ENCODE measurements at regions not wholly inside any gene's neighbourhood (a gene's known extent, or its start where the extent isn't known, plus 50 kb on each side); places are given as distances from the start of the nearest gene placed in this dataset.

DNA sequence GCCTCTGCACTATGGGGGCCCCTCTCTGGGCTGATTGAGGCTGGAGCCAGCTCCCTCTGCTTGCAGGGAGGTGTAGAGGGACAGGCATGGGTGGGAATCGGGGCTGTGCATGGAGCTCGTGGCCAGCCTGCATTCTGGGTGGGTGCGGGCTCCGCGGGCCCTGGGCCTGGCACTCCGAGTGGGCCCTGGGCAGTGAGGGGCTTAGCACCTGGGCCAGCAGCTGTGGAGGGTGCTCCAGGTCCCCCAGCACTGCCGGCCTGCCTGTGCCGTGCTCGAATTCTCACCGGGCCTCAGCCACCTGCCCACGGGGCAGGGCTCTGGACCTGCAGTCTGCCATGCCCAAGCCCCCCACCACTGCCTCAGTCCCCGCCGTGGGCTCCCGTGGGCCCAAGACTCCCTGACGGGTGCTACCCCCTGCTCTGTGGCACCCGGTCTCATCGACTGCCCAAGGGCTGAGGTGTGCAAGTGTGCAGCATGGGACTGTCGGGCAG is 681.2 kb downstream of the PDHA2 start:
- TF ChIP-seq, protein P1, sequence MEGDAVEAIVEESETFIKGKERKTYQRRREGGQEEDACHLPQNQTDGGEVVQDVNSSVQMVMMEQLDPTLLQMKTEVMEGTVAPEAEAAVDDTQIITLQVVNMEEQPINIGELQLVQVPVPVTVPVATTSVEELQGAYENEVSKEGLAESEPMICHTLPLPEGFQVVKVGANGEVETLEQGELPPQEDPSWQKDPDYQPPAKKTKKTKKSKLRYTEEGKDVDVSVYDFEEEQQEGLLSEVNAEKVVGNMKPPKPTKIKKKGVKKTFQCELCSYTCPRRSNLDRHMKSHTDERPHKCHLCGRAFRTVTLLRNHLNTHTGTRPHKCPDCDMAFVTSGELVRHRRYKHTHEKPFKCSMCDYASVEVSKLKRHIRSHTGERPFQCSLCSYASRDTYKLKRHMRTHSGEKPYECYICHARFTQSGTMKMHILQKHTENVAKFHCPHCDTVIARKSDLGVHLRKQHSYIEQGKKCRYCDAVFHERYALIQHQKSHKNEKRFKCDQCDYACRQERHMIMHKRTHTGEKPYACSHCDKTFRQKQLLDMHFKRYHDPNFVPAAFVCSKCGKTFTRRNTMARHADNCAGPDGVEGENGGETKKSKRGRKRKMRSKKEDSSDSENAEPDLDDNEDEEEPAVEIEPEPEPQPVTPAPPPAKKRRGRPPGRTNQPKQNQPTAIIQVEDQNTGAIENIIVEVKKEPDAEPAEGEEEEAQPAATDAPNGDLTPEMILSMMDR (IDR thresholded peaks at IDR 0.05) = no peak
- no peak for TF ChIP-seq ZFX (IDR thresholded peaks at IDR 0.05; ENCODE audit: borderline replicate concordance)
- H3K27ac ChIP-seq = no peak overlapping the region

GRCh38 chr4:96523611-96524010 is 683.7 kb downstream of the PDHA2 start:
- TF ChIP-seq, protein P1 (IDR thresholded peaks at IDR 0.05) = no peak
- TF ChIP-seq ZFX (IDR thresholded peaks at IDR 0.05; ENCODE audit: borderline replicate concordance) = no peak
- no peak overlapping the region for H3K27ac ChIP-seq

- TF ChIP-seq, protein P1 (IDR thresholded peaks at IDR 0.05) = no peak
- TF ChIP-seq ZFX (IDR thresholded peaks at IDR 0.05; ENCODE audit: borderline replicate concordance) = no peak
- no peak overlapping the region for H3K27ac ChIP-seq
Observed at GRCh38 chr4:96524311-96524875, 684.5 kb downstream of the PDHA2 start.

DNA sequence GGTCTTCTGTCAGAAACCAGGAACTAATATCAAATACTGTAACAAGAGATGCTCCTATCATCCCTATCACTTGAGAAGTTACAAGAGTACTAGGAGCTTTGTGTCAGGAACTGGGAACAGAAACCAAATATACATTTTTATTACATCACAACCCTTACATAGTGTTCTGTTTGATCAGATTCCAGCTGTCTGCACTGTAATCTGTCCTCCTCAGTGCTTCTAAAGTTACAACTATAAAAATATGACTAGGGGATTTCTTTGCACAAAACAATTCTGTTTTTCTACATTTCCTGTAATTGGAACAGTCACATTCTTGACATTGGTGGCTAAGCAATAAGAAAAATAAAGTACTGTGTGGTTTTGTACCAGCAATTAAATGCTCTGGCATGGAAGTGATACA is 686.0 kb downstream of the PDHA2 start:
- H3K27ac ChIP-seq = no peak overlapping the region
- TF ChIP-seq ZFX (IDR thresholded peaks at IDR 0.05; ENCODE audit: borderline replicate concordance) = no peak
- TF ChIP-seq, protein P1 (IDR thresholded peaks at IDR 0.05) = no peak

- no peak overlapping the region for H3K27ac ChIP-seq
- no peak for TF ChIP-seq ZFX (IDR thresholded peaks at IDR 0.05; ENCODE audit: borderline replicate concordance)
- TF ChIP-seq, protein P1 (IDR thresholded peaks at IDR 0.05) = no peak
Observed at GRCh38 chr4:96526625-96527024, 686.7 kb downstream of the PDHA2 start.

DNA sequence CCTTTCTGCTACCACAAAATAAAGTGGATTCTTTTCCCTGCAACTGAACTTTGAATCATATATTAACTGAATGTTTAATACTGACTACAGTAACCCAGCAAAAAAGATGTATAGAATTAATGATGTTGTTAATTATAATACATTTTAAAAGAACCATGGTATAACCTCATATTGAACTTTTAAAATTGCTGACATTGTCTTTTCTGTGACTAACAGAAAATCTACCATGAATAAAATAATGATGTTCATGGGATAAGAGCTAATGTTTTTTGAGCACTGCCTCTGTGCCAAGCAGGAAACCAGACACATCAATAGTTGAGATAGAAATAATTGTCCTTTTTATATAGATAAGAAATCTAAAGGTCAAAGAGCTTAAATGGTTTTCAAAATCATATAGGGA is 691.9 kb downstream of the PDHA2 start:
- TF ChIP-seq, protein P1 (IDR thresholded peaks at IDR 0.05) = no peak
- no peak for TF ChIP-seq ZFX (IDR thresholded peaks at IDR 0.05; ENCODE audit: borderline replicate concordance)

DNA sequence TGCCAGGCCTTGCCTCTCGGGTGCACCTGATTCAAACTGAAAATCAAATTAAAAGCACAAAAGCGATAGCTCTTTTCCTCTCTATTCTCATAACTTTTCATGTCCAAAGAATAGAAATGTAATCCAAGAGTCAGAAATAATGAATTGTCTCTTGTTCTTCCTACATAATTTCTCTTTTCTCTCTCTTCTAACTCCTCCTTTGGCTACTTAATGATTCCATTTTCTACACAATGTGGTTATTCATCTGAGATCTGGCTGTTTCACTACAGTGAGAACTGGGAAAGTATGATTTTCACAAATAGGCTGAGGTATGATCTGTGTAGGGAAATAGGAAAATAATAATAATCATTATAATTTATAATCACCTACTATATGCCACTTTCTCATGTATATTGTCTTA is 703.5 kb downstream of the PDHA2 start:
- TF ChIP-seq, protein P1 (IDR thresholded peaks at IDR 0.05) = no peak
- TF ChIP-seq ZFX (IDR thresholded peaks at IDR 0.05; ENCODE audit: borderline replicate concordance) = no peak
- H3K27ac ChIP-seq = no peak overlapping the region

More for the DNA sequence above, 691.9 kb downstream of the PDHA2 start:
- H3K27ac ChIP-seq = no peak overlapping the region

All from 22Rv1 (cell line).